Coronary artery (tissue), 2 donors: ENCODE measurements at regions not wholly inside any gene's neighbourhood (a gene's known extent, or its start where the extent isn't known, plus 50 kb on each side); places are given as distances from the start of the nearest gene placed in this dataset.

ENCODE experiments used
- DNase-seq: peaks from one replicate; pipeline ENCODE4 v3.0.0-alpha.2; 2017; ENCODE audit warnings: low spot score
- H3K27ac ChIP-seq, 2 donors: fragments of 200-600 bp; sonication (generic); one replicate each; pipeline ENCODE4 v1.5.1; 2016 to 2019
- H3K4me3 ChIP-seq: fragments of 200-600 bp; sonication (generic); 2 replicates; pipeline ENCODE4 v1.5.1; 2016; ENCODE audit warnings: mild to moderate bottlenecking, moderate library complexity
- CTCF ChIP-seq: fragments of 200-600 bp; sonication (generic); IDR thresholded peaks from one replicate; pipeline ENCODE4 v1.5.1; 2019; ENCODE audit warnings: antibody characterized with exemption

DNA sequence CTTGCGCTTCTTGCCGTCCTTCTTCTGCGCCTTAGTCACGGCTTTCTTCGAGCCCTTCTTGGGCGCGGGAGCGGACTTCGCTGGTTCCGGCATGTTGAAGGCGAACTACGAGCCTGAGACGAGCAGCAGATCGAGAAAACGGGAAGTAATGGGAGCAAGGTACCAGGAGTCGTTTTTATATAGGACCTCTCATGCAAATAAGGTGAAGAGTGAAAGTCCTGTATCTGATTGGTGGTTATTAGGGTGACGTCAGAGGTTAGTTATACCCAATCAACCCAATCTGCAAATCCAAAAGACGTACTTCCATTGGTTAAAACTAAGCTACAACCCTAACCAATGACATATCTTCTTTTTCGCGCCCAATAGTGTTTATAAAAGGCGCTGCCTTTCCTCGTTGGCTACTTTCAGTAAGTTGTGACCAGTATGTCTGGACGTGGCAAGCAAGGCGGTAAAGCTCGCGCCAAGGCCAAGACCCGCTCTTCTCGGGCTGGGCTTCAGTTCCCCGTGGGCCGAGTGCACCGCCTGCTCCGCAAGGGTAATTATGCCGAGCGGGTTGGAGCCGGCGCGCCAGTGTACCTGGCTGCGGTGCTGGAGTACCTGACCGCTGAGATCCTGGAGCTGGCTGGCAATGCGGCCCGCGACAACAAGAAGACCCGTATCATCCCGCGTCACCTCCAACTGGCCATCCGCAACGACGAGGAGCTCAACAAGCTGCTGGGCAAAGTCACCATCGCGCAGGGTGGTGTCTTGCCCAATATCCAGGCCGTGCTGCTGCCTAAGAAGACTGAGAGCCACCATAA lies 100.6 kb upstream of the PRSS16 start:
- Histone ChIP-seq H3K4me3 (peak overlapping the region; percentile 77), H3K27ac (peak overlapping the region; percentile 84 to 95)
- TF ChIP-seq CTCF, result no peak
- peak; percentile 90 for DNase-seq

DNA sequence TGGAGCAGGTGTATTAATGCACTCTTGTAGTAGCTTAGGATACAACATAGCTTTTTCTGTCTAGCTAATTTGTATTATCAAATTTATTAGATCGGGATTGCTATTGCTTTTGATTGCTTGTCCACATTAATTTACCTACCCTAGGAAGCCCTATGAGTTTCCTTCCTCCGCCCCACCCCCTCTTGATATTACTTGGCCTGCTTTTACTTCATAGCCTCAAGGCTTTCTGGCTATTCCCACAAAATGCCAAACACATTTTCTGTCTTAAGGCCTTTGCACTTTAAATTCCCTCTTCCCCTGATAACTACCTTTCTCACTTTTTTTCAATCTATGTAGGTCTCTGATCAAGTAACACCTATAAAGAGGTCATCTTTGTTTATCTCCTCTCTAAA lies 99.1 kb upstream of the PRSS16 start:
- Histone ChIP-seq H3K4me3 (no peak overlapping the region), H3K27ac (no peak overlapping the region)
- TF ChIP-seq CTCF, result no peak
- no peak for DNase-seq

GRCh38 chr6:27149150-27149549 lies 98.4 kb upstream of the PRSS16 start:
- TF ChIP-seq CTCF, result no peak
- no peak for DNase-seq
- no peak overlapping the region for H3K4me3 ChIP-seq
- H3K27ac ChIP-seq, result no peak overlapping the region

- no peak for TF ChIP-seq CTCF
- no peak for DNase-seq
- Histone ChIP-seq H3K4me3 (no peak overlapping the region), H3K27ac (no peak overlapping the region)
These were observed 92.8 kb upstream of the PRSS16 start for GRCh38 chr6:27154696-27155095.

DNA sequence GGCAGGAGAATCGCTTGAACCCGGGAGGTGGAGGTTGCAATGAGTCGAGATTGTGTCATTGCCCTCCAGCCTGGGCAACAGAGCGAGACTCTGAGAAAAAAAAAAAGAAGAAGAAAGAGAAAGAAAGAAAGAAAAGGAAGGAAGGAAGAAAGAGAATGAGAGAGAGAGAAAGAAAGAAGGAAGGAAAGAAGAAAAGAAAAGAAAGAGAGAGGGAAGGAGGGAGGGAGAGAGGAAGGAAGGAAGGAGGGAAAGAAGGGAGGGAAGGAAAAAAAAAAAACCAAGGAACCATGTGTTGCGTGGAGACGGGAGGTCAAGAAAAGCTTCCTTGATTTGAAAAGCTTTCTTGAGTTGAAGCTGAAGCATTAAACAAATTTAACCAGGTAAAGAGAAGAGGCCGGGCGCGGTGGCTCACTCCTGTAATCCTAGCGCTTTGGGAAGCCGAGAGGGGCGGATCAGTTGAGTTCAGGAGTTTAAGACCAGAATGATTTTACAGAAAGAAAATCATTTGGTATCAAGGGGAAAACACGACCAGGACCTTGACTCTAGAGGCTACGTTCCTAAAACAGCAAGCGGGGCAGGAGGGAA lies 90.5 kb upstream of the PRSS16 start:
- no peak for DNase-seq
- peak overlapping the region; percentile 70 for H3K4me3 ChIP-seq
- peak overlapping the region in 1 of 2 donors; percentile 42 for H3K27ac ChIP-seq
- TF ChIP-seq CTCF, result no peak

- TF ChIP-seq CTCF, result no peak
- no peak for DNase-seq
- H3K27ac ChIP-seq, result peak overlapping the region in 1 of 2 donors; percentile 42
- peak overlapping the region; percentile 70 for H3K4me3 ChIP-seq
These were observed 89.8 kb upstream of the PRSS16 start for GRCh38 chr6:27157459-27158315.
